RWPE1 (cell line): ENCODE measurements at regions not wholly inside any gene's neighbourhood (a gene's known extent, or its start where the extent isn't known, plus 50 kb on each side); places are given as distances from the start of the nearest gene placed in this dataset.

Experiments used
- CTCF ChIA-PET: fragments of 350-600 bp; sonication (Branson Sonifier 250); formaldehyde crosslinking; extraction: SDS; loops from one replicate; lab custom pipeline; 2021; lab: Yijun Ruan, JAX
- POLR2A ChIA-PET: fragments of 400-600 bp; formaldehyde crosslinking; extraction: SDS; loops from one replicate; lab custom pipeline; 2020; ENCODE audit warnings: antibody characterized with exemption; ENCODE audit not compliant: low non-redundant PET; lab: Yijun Ruan, JAX
- DNase-seq: peaks from one replicate; pipeline ENCODE4 v3.0.0; 2012; ENCODE audit warnings: low spot score
- H3K27ac ChIP-seq: fragments of 450-650 bp; 2 replicates; pipeline ENCODE4 v1.5.1; 2017
- CTCF ChIP-seq: fragments of 450-650 bp; conservative IDR thresholded peaks from 2 replicates; pipeline ENCODE4 v1.5.1; 2017; ENCODE audit warnings: low read depth, mild to moderate bottlenecking

DNA sequence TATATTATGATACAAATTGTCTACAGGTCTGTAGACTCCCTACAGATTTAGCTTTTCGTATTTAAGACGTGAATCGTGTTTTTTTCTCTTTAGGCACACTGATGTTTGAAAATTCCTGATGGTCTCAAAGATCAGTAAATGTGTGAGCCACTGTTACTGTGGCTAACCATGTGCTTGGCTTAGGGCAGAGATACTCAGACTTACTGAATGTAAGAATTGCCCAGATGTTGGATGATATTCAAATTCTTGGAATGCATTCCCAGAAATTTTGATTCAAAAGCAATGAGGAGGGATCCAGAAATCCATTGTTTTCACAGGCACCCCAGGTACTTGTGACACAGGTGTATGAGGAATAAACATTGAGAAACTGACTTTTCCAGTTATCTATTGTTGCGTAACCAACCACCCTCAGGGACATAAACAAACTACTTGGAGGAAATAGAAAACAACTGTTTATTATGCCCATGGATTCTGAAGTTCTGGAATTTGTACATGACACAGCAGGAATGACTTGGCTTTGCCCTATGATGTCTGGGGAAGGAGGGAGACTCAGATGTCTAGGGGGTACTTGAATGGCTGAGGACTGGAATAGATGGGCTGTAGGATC lies 339.6 kb upstream of the CITED2 start:
- TF ChIP-seq CTCF: no peak
- peak; percentile 12 for DNase-seq
- CTCF ChIA-PET: no interaction called here
- POLR2A ChIA-PET: no interaction called here
- H3K27ac ChIP-seq: no peak overlapping the region

GRCh38 chr6:139713424-139713823 lies 339.0 kb upstream of the CITED2 start:
- ChIA-PET POLR2A (no interaction called here), CTCF (no interaction called here)
- no peak for DNase-seq
- no peak for TF ChIP-seq CTCF
- no peak overlapping the region for H3K27ac ChIP-seq

- ChIA-PET CTCF (no interaction called here), POLR2A (no interaction called here)
- no peak for DNase-seq
- no peak overlapping the region for H3K27ac ChIP-seq
- no peak for TF ChIP-seq CTCF
Observed at GRCh38 chr6:139712830-139713229, 338.4 kb upstream of the CITED2 start.

GRCh38 chr6:139711804-139712585 lies 337.5 kb upstream of the CITED2 start:
- TF ChIP-seq CTCF: no peak
- POLR2A ChIA-PET: no interaction called here
- no peak overlapping the region for H3K27ac ChIP-seq
- peak; percentile 45 for DNase-seq
- CTCF ChIA-PET: interaction anchor here (0.6 kb wide), 1 partner anchor 568 kb away, joined by 3 read pairs; no protein-coding TSS in a partner anchor

DNA sequence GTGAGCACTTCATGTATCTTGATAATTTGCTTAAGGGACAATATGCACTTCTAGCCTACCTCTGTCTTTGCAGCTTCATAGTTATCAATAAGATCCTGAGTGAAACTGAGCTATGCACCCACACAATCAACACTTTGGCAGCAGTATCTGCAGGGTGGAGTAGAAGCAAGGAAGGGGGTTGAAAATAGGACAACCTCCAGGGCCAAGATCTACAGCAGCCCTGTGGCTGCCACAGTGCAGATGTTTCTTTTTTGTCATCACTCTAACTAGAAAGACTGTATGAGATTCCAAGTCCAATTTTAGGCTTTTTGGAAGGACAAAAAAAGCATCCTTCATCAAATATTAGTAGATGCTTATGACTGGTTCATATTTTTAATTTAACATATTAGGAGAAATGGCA lies 336.1 kb upstream of the CITED2 start:
- H3K27ac ChIP-seq: no peak overlapping the region
- TF ChIP-seq CTCF: no peak
- ChIA-PET CTCF (no interaction called here), POLR2A (no interaction called here)
- no peak for DNase-seq

DNA sequence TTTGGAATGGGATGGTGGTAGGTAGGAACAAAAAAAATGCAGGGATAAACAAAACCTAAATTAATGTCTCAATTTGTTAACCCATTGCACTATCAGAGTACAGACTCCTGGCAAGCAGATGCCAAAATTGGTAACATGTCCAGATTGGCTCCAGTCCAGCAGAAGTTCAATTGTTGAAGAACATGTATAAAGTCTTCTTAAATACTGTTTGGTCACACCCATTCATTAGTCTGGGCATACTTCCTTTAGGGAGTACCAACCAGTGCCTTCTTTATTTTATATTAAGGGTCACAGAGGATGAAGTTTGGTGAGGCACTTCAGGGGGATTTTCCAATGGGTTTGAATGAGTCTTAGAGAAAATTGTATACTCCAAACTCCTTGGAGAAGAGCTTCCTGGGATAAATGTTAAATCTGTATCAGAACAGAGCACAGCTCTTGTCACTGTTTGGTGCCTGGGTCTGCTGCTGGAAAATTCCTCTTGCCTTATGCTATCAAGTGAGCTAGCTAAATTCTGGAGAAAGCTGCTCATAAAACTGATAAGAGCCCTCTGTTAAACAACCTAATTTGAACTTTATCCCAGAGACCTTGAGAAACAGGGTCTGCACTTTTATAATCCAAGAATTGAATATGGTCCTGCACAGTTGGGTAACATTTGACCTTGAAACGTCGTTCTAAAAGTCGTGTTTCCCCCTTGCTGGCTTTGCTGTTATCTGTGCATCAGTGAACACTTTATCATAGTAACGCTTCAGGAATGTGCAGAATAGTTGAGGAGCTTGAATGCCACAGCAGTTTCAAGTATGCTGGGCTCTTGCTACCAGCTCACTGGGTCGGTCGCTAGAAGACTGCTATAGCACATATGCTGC lies 334.1 kb upstream of the CITED2 start:
- H3K27ac ChIP-seq: no peak overlapping the region
- POLR2A ChIA-PET: no interaction called here
- no peak for TF ChIP-seq CTCF
- CTCF ChIA-PET: interaction anchor here (0.6 kb wide), 1 partner anchor 1787 kb away, joined by 3 read pairs; no protein-coding TSS in a partner anchor
- peak; percentile 20 for DNase-seq
